ENCODE measurements at regions not wholly inside any gene's neighbourhood (a gene's known extent, or its start where the extent isn't known, plus 50 kb on each side); places are given as distances from the start of the nearest gene placed in this dataset.

DNA sequence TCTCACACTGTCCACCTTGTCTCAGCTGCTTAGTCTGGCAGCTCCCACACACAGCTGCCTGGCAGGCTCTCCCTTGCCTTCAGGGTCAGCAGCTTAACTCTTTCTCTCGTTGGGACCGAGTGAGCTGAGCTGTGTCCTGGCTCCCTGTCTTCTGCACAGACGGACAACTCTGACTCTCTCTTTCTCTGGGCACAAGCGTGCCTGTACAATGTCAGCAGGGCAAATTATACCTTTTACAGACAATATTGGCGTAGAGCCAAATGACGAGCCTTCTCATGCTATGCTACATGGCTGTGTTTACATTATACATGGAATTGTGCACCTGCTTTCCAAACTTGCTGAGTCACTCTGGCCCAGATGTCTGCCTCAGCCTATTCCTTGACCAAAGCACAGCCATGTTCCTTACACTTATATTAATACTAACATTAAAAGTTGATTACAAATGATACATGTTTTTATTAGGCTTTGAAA lies 188.6 kb downstream of the CYLC2 start:
- ChIA-PET POLR2A (interaction anchor here (0.6 kb wide), 1 partner anchor 622 kb away, joined by 3 read pairs; no protein-coding TSS in a partner anchor), CTCF (ENCODE audit: low intra/inter-chr PET ratio) (no interaction called here)
- ATAC-seq (no peak), DNase-seq (ENCODE audit: extremely low read depth in 1 of 4, low spot score in 3 of 4) (no peak), FAIRE-seq (no peak)
- intact Hi-C loops (cut with micrococcal nuclease) = no loop called here
- no peaks in the 10 kb centered on the region for H3K79me2 ChIP-seq (ENCODE audit: control insufficient read depth, insufficient read depth, low read length)
- WGBS (ENCODE audit: insufficient coverage, low coverage, missing lambda C conversion rate) = 0% methylated on average over 6 of the region's 6 CpGs
- H3K4me3 ChIP-seq = no peak overlapping the region
- H2AFZ ChIP-seq (ENCODE audit: low read depth, low read length) = no peak overlapping the region
- H4K20me1 ChIP-seq (replicated peaks; ENCODE audit: control insufficient read depth, insufficient read depth, low read length) = no peaks in the 10 kb centered on the region
- no peaks in the 10 kb centered on the region for H3K9me1 ChIP-seq (ENCODE audit: control insufficient read depth, insufficient read depth, low read length)
- H3K27ac ChIP-seq (ENCODE audit: extremely low read depth, low read depth, low read length) = no peak overlapping the region
- H3K4me2 ChIP-seq (ENCODE audit: insufficient read depth, low read length) = no peak overlapping the region
- H3K4me1 ChIP-seq (replicated peaks in 1 of 2; ENCODE audit: control insufficient read depth in 2 of 2, insufficient read depth in 2 of 2, low read length in 2 of 2) = no peaks in the 10 kb centered on the region
- in situ Hi-C loops (cut with MboI) = no loop called here
- H3K27me3 ChIP-seq (ENCODE audit: control insufficient read depth in 2 of 2, insufficient read depth in 2 of 2, low read length in 2 of 2) = no peaks in the 10 kb centered on the region
- H3K9ac ChIP-seq (ENCODE audit: insufficient read depth in 1 of 2, low read depth in 2 of 2, low read length in 2 of 2) = no peak overlapping the region
- no peaks in the 10 kb centered on the region for H3K36me3 ChIP-seq (ENCODE audit: control insufficient read depth, insufficient read depth, low read length)
- H3K9me3 ChIP-seq (replicated peaks; ENCODE audit: control insufficient read depth, insufficient read depth, low read depth, low read length) = no peaks in the 10 kb centered on the region; the same call in 1 of the 2 replicates
- BruUV-seq (replicated peaks) = no TSS peak
- TF ChIP-seq ARNT (IDR thresholded peaks at IDR 0.05) (no peak), SNRNP70 (optimal IDR thresholded peaks at IDR 0.05; ENCODE audit: low read depth, low read length) (no peak), NFIC (IDR thresholded peaks at IDR 0.05) (peak; percentile 74), CREB1 (IDR thresholded peaks at IDR 0.05) (no peak), CREB1 (CRISPR knock-in tag; IDR thresholded peaks at IDR 0.05) (no peak), MAFG (tag; conservative IDR thresholded peaks at IDR 0.05) (0 out of 2 replicates have a peak, but pooled peaks have one; percentile 10), NFE2 (IDR thresholded peaks at IDR 0.05; ENCODE audit: low read depth) (peak; percentile 24; the same call in 1 of the 2 replicates)
- TF ChIP-seq, protein P1, sequence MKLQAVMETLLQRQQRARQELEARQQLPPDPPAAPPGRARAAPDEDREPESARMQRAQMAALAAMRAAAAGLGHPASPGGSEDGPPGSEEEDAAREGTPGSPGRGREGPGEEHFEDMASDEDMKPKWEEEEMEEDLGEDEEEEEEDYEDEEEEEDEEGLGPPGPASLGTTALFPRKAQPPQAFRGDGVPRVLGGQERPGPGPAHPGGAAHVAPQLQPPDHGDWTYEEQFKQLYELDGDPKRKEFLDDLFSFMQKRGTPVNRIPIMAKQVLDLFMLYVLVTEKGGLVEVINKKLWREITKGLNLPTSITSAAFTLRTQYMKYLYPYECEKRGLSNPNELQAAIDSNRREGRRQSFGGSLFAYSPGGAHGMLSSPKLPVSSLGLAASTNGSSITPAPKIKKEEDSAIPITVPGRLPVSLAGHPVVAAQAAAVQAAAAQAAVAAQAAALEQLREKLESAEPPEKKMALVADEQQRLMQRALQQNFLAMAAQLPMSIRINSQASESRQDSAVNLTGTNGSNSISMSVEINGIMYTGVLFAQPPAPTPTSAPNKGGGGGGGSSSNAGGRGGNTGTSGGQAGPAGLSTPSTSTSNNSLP (IDR thresholded peaks at IDR 0.05; ENCODE audit: borderline replicate concordance, low read depth, low read length) = no peak
- TF ChIP-seq, protein P2, sequence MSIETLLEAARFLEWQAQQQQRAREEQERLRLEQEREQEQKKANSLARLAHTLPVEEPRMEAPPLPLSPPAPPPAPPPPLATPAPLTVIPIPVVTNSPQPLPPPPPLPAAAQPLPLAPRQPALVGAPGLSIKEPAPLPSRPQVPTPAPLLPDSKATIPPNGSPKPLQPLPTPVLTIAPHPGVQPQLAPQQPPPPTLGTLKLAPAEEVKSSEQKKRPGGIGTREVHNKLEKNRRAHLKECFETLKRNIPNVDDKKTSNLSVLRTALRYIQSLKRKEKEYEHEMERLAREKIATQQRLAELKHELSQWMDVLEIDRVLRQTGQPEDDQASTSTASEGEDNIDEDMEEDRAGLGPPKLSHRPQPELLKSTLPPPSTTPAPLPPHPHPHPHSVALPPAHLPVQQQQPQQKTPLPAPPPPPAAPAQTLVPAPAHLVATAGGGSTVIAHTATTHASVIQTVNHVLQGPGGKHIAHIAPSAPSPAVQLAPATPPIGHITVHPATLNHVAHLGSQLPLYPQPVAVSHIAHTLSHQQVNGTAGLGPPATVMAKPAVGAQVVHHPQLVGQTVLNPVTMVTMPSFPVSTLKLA (conservative IDR thresholded peaks at IDR 0.05) = no peak
- TF ChIP-seq, protein P3, sequence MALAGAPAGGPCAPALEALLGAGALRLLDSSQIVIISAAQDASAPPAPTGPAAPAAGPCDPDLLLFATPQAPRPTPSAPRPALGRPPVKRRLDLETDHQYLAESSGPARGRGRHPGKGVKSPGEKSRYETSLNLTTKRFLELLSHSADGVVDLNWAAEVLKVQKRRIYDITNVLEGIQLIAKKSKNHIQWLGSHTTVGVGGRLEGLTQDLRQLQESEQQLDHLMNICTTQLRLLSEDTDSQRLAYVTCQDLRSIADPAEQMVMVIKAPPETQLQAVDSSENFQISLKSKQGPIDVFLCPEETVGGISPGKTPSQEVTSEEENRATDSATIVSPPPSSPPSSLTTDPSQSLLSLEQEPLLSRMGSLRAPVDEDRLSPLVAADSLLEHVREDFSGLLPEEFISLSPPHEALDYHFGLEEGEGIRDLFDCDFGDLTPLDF (CRISPR knock-in tag; IDR thresholded peaks at IDR 0.05) = no peak
